Astrocyte of the spinal cord (primary cell): ENCODE measurements at regions not wholly inside any gene's neighbourhood (a gene's known extent, or its start where the extent isn't known, plus 50 kb on each side); places are given as distances from the start of the nearest gene placed in this dataset.

ENCODE experiments used
- DNase-seq: peaks from one replicate; pipeline ENCODE4 v3.0.0; 2011; ENCODE audit warnings: low read depth, low spot score
- H3K4me3 ChIP-seq: 2 replicates; pipeline ENCODE4 v1.5.1; 2011; ENCODE audit warnings: low read depth, mild to moderate bottlenecking, low read length, moderate library complexity
- in situ Hi-C: cut with HindIII; loops from 2 replicates; pipeline ENCODE4 v1.10.0; 2017; ENCODE audit warnings: low sequenced_read_pairs
- TF ChIP-seq, protein P1 (sequence below): IDR thresholded peaks from 2 replicates; pipeline ENCODE4 v1.5.1; 2012; ENCODE audit warnings: low read depth, mild to moderate bottlenecking, low read length, inconsistent platforms

DNA sequence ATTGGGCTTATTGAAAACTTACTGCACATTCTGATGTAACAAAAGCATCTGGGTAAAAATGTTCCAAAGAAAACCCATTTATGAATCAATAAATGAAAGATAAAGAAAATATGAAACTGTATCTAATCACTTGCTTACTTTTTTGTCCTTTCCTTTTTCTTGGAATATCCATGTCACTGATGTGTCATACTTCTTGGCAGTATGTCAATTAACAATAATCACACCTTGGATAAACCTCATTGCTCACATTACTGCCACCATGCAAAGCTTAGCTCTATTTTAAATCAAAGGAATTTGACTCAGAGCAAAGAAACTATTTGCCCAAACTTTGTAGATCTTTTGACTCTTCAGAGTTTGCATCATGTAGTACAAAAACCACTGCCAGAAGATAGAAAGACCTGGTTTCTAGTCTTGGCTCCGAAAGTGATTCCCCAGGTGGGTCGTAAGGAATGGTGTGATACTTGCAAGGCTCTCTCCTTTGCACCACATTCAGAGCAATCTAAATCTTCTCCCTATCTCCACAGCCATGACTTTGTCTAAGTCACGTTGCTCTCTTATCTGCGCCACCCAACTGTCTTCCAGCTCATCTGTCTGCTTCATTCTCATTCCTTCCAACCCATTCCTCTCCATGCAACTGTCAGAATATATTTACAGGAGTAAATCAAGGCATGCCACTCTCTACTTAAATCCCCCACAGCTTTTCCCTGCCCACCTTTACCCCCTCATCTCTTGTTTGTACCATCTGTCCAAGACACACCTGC is 311.9 kb downstream of the COG6 start:
- in situ Hi-C loops = no loop called here
- TF ChIP-seq, protein P1, sequence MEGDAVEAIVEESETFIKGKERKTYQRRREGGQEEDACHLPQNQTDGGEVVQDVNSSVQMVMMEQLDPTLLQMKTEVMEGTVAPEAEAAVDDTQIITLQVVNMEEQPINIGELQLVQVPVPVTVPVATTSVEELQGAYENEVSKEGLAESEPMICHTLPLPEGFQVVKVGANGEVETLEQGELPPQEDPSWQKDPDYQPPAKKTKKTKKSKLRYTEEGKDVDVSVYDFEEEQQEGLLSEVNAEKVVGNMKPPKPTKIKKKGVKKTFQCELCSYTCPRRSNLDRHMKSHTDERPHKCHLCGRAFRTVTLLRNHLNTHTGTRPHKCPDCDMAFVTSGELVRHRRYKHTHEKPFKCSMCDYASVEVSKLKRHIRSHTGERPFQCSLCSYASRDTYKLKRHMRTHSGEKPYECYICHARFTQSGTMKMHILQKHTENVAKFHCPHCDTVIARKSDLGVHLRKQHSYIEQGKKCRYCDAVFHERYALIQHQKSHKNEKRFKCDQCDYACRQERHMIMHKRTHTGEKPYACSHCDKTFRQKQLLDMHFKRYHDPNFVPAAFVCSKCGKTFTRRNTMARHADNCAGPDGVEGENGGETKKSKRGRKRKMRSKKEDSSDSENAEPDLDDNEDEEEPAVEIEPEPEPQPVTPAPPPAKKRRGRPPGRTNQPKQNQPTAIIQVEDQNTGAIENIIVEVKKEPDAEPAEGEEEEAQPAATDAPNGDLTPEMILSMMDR = no peak
- no peak overlapping the region for H3K4me3 ChIP-seq
- DNase-seq = no peak

DNA sequence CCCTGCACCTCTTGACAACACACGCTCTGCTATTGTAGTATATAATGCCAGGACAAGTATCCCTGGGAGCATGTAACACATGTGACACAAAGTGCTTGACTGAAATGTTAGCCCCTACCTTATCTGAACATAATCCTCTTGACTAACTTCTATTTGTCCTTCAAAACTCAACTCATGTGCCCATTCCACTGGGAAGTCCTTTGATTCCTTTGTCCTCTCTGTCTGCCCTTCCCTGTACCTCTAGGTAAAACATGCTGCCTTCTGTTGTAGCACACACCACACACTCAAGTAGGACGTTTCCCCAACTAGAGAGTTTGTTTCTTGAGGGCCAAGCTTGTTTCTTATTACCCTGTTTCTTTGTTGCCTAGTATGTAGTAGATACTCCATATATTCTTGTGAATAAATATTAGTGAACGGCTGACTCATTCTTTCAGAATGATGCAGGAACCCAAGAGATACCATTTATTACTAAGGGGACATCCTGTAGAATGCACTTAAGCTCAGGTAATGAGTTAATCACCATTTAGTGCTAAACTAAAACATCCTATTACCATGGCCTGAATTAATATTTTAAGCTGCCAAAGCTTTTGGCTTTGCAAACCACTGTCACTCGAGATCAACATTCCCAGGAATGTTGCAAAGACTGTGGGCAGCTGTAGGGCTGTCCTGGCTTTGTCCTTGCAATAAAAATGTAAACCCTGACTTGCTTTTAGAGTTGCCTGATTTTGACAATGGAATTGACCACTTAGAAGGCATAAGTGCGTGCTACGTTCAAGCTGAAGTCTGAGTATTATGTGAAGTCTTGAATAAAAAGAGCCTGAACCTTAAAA is 313.4 kb downstream of the COG6 start:
- H3K4me3 ChIP-seq = no peak overlapping the region
- DNase-seq = no peak
- in situ Hi-C loops = no loop called here
- TF ChIP-seq, protein P1 = no peak

DNA sequence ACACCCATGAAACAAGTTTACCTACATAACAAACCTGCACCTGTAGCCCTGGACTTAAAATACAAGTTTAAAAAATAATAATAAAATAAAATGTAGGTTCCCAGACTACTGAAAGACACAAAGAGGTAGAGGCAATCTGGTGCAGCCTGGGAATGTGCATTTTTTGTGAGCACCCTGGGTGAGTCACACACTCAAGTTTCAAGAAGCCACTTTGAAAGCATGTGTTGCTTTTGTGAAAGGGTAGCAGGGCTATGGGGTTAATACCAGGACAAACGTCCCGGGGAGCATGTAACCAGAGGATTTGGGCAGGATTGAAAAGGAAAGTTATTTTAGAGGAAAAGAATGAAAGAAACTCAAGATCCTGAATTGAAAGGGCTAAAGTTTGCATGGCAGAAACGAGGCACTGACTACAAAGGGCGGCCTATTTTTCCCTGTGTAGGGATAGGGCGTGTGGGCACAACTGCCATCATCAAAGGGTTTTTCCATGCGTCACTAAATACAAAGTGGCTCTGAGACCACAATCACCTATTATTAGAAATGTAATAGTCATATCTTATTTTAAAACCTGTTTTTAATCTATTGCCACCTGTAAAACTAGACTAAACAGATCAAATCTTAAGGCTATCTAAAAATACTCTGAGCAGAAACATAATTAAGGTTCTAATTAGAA is 314.9 kb downstream of the COG6 start:
- H3K4me3 ChIP-seq = no peak overlapping the region
- no peak for DNase-seq
- TF ChIP-seq, protein P1 = no peak
- in situ Hi-C loops = no loop called here

DNA sequence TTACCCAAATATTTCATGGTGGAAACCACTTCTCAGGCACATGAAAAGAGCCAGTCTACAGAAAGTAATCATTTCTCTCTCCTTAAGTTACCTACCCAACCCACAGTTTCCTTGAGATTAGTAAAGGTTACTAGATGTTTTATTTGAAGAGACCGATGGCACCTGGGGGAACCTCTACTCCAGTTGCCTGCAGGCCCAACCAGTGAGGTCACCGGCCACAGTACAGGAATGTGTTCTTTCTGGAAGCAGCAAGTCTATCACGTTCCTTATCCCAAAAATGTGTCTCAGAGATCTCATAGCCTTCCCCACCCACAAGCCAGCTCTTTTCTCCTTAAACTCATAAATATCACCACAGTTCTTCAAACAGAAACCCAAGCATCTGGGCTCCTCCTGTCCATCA is 316.1 kb downstream of the COG6 start:
- in situ Hi-C loops = no loop called here
- TF ChIP-seq, protein P1 = no peak
- no peak overlapping the region for H3K4me3 ChIP-seq
- no peak for DNase-seq

DNA sequence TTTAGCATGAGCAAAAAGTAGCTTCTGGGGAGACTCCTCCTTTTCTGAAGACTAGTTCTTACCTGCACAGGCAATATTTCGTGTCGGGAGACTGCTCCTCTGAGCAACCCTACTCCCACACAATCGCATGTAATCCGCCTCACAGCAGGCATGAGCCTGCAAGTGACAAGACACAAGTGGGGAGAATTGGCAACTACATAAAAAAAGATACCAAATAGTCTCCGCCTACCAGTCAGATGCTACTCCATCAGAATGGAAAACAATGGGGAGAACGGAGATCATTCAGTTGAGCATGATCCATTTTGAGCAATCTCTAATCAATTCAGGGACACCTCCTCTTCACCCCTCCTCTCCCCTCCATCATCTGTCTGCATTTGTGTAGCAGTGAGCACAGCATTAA is 321.0 kb downstream of the COG6 start:
- in situ Hi-C loops = no loop called here
- no peak for DNase-seq
- H3K4me3 ChIP-seq = no peak overlapping the region
- TF ChIP-seq, protein P1 = no peak

DNA sequence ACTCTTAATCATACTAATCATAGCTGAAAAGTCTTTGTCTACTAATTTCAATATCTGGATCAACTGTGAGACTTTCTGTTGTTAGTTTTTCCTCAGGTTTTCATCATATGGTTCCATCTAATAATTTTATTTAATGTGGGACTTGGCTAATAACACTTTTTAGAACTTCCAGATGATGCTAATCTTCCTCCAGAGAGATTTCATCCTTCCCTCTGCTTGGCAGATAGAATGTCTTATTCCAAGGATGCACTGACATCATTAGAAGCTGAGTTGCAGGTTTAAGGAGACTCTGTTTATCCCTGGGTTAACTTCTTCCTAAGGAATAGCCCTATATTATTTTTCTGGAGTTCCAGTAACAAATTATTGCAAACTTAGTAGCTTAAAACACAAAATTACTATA is 325.6 kb downstream of the COG6 start:
- TF ChIP-seq, protein P1 = no peak
- no peak overlapping the region for H3K4me3 ChIP-seq
- in situ Hi-C loops = no loop called here
- no peak for DNase-seq
